IMR-90 (cell line): ENCODE measurements at regions not wholly inside any gene's neighbourhood (a gene's known extent, or its start where the extent isn't known, plus 50 kb on each side); places are given as distances from the start of the nearest gene placed in this dataset.

ENCODE experiments used
- ATAC-seq: fragments of 200-7000 bp; cut with Tn5 transposase; 2 replicates; pipeline ENCODE4 v1.9.1; 2020; ENCODE audit warnings: low read depth, mild to moderate bottlenecking, moderate library complexity
- BruUV-seq: library from RNA; stranded (reverse); fragments of 400-500 nt; replicated peaks from 2 replicates; lab custom pipeline; 2021; lab: Mats Ljungman, UMichigan
- CTCF ChIA-PET: fragments of 300-600 bp; formaldehyde crosslinking; extraction: SDS; loops from one replicate; lab custom pipeline; 2021; ENCODE audit warnings: antibody characterized with exemption; lab: Yijun Ruan, JAX
- POLR2A ChIA-PET: fragments of 300-600 bp; sonication (Branson Sonifier 250); formaldehyde crosslinking; loops from one replicate; lab custom pipeline; 2022; ENCODE audit warnings: antibody characterized with exemption; ENCODE audit not compliant: unreplicated experiment; lab: Charles Lee
- DNase-seq: peaks from one replicate; pipeline ENCODE4 v3.0.0; 2013
- H2AFZ ChIP-seq: replicated peaks from 2 replicates; pipeline ENCODE3; 2013; ENCODE audit warnings: low read length, mild to moderate bottlenecking; ENCODE audit not compliant: poor library complexity
- H2AK5ac ChIP-seq: 2 replicates; pipeline ENCODE4 v1.6.1; 2013; ENCODE audit warnings: low read depth, low read length, inconsistent platforms
- H2AK9ac ChIP-seq: replicated peaks from 2 replicates; pipeline ENCODE3; 2013; ENCODE audit warnings: mild to moderate bottlenecking, low read depth, low read length, moderate library complexity; ENCODE audit not compliant: poor library complexity
- H2BK120ac ChIP-seq: 2 replicates; pipeline ENCODE4 v1.6.1; 2013; ENCODE audit warnings: low read depth, low read length, inconsistent platforms
- H2BK15ac ChIP-seq: 3 replicates; pipeline ENCODE4 v1.6.1; 2013; ENCODE audit warnings: low read depth, low read length, inconsistent platforms
- H2BK20ac ChIP-seq: 2 replicates; pipeline ENCODE4 v1.6.1; 2013; ENCODE audit warnings: low read depth, mild to moderate bottlenecking, inconsistent platforms, low read length, moderate library complexity
- H2BK5ac ChIP-seq: 2 replicates; pipeline ENCODE4 v1.6.1; 2013; ENCODE audit warnings: mild to moderate bottlenecking, low read depth, low read length, inconsistent platforms; ENCODE audit not compliant: poor library complexity, severe bottlenecking
- H3K14ac ChIP-seq: replicated peaks from 2 replicates; pipeline ENCODE4 v1.6.1; 2013; ENCODE audit warnings: low read depth, low read length, inconsistent platforms
- H3K18ac ChIP-seq: 2 replicates; pipeline ENCODE4 v1.6.1; 2013; ENCODE audit warnings: low read depth, low read length, control low read depth
- H3K23ac ChIP-seq: 2 replicates; pipeline ENCODE4 v1.6.1; 2013; ENCODE audit warnings: low read depth, low read length, inconsistent platforms
- H3K27ac ChIP-seq: 2 replicates; pipeline ENCODE4 v1.5.1; 2013; ENCODE audit warnings: mild to moderate bottlenecking, control low read depth, low read length; ENCODE audit not compliant: insufficient read depth
- H3K27me3 ChIP-seq: 2 replicates; pipeline ENCODE4 v1.6.1; 2013; ENCODE audit warnings: low read length; ENCODE audit not compliant: control insufficient read depth, insufficient read depth
- H3K36me3 ChIP-seq: 2 replicates; pipeline ENCODE4 v1.6.1; 2013; ENCODE audit warnings: low read length, mixed read lengths; ENCODE audit not compliant: control insufficient read depth, insufficient read depth
- H3K4ac ChIP-seq: 2 replicates; pipeline ENCODE4 v1.6.1; 2013; ENCODE audit warnings: low read depth, low read length, inconsistent platforms
- H3K4me1 ChIP-seq: 2 replicates; pipeline ENCODE4 v1.6.1; 2013; ENCODE audit warnings: low read length, mixed read lengths; ENCODE audit not compliant: control insufficient read depth, insufficient read depth
- H3K4me2 ChIP-seq: 2 replicates; pipeline ENCODE4 v1.6.1; 2013; ENCODE audit warnings: low read depth, mild to moderate bottlenecking, control low read depth, low read length, moderate library complexity
- H3K4me3 ChIP-seq: 2 replicates; pipeline ENCODE4 v1.5.1; 2013; ENCODE audit warnings: low read depth, mild to moderate bottlenecking, control low read depth, low read length, moderate library complexity; ENCODE audit not compliant: insufficient read depth
- H3K56ac ChIP-seq: 2 replicates; pipeline ENCODE4 v1.6.1; 2013; ENCODE audit warnings: low read length, inconsistent platforms; ENCODE audit not compliant: insufficient read depth; ENCODE audit errors: extremely low read depth
- H3K79me1 ChIP-seq, 2 experiments: 2 replicates each; pipeline ENCODE4 v1.6.1; 2013; ENCODE audit warnings: low read length in 2 of 2, inconsistent platforms in 1 of 2, low read depth in 1 of 2
- H3K9ac ChIP-seq: 2 replicates; pipeline ENCODE4 v1.6.1; 2013; ENCODE audit warnings: low read depth, low read length, control low read depth
- H3K9me1 ChIP-seq: 2 replicates; pipeline ENCODE4 v1.6.1; 2013; ENCODE audit warnings: low read length, inconsistent platforms; ENCODE audit not compliant: insufficient read depth
- H3K9me3 ChIP-seq: 2 replicates; pipeline ENCODE4 v1.6.1; 2013; ENCODE audit warnings: low read length; ENCODE audit not compliant: control insufficient read depth, insufficient read depth
- H4K20me1 ChIP-seq: 2 replicates; pipeline ENCODE4 v1.6.1; 2013; ENCODE audit warnings: low read length, inconsistent platforms; ENCODE audit not compliant: insufficient read depth
- H4K5ac ChIP-seq: 2 replicates; pipeline ENCODE4 v1.6.1; 2013; ENCODE audit warnings: mild to moderate bottlenecking, low read depth, low read length, control low read depth
- H4K8ac ChIP-seq, 2 experiments: 2 replicates each; pipeline ENCODE4 v1.6.1; 2013; ENCODE audit warnings: low read depth in 2 of 2, low read length in 2 of 2, control low read depth in 1 of 2, inconsistent platforms in 1 of 2
- H4K91ac ChIP-seq: 2 replicates; pipeline ENCODE4 v1.6.1; 2013; ENCODE audit warnings: low read depth, low read length, inconsistent platforms; ENCODE audit not compliant: insufficient read depth
- BHLHE40 ChIP-seq: fragments of 150-350 bp; IDR thresholded peaks from 2 replicates; pipeline ENCODE4 v1.6.1; 2016; ENCODE audit warnings: mild to moderate bottlenecking, low read depth, low read length
- CHD1 ChIP-seq: IDR thresholded peaks from 2 replicates; pipeline ENCODE4 v1.6.1; 2012; ENCODE audit warnings: low read depth, low read length, improper control_type of control experiment
- MAZ ChIP-seq: IDR thresholded peaks from 2 replicates; pipeline ENCODE4 v1.6.1; 2012; ENCODE audit warnings: low read depth, mild to moderate bottlenecking, low read length, improper control_type of control experiment, moderate library complexity, borderline replicate concordance
- RAD21 ChIP-seq: IDR thresholded peaks from 2 replicates; pipeline ENCODE4 v1.6.1; 2012; ENCODE audit warnings: low read length, improper control_type of control experiment
- SMC3 ChIP-seq: fragments of 150-350 bp; IDR thresholded peaks from 2 replicates; pipeline ENCODE4 v1.6.1; 2016; ENCODE audit warnings: low read depth, mild to moderate bottlenecking, antibody characterized with exemption, low read length, moderate library complexity
- USF2 ChIP-seq: fragments of 150-350 bp; IDR thresholded peaks from 2 replicates; pipeline ENCODE4 v1.6.1; 2017; ENCODE audit warnings: mild to moderate bottlenecking, antibody characterized with exemption, low read length, low read depth
- WGBS, 2 experiments: methylation state at CpG; one replicate each; pipeline versions ENCODE4 v1.1.5 to v1.1.7; 2013; ENCODE audit warnings: missing lambda C conversion rate in 2 of 2; ENCODE audit not compliant: insufficient read length in 1 of 2; ENCODE audit errors: extremely low coverage in 2 of 2; 5-methylcytosine and 5-hydroxymethylcytosine counted together
- dilution Hi-C: fragments of 300-500 bp; cut with HindIII; formaldehyde crosslinking; loops from one replicate; pipeline ENCODE4 v1.14.3; 2018; ENCODE audit warnings: low sequenced_read_pairs; ENCODE audit not compliant: unreplicated experiment
- in situ Hi-C: fragments of 300-500 bp; cut with MboI; formaldehyde crosslinking; loops from 3 replicates; pipeline ENCODE4 v1.14.3; 2019; ENCODE audit warnings: low sequenced_read_pairs, inconsistent platforms, mixed read lengths
- intact Hi-C: fragments of 100-400 bp; cut with micrococcal nuclease; formaldehyde crosslinking; loops from 2 replicates; pipeline ENCODE4 v1.10.0; 2022

GRCh38 chr12:68532887-68533248 is 77.8 kb upstream of the RAP1B start:
- Histone ChIP-seq H3K4ac (no peak overlapping the region), H2AFZ (no peak overlapping the region), H2BK15ac (no peak overlapping the region), H3K4me1 (no peaks in the 10 kb centered on the region; the same call in 1 of the 2 replicates), H3K9ac (no peak overlapping the region), H4K91ac (no peak overlapping the region), H2AK5ac (no peak overlapping the region), H3K14ac (no peak overlapping the region), H2BK5ac (no peak overlapping the region), H3K9me1 (no peaks in the 10 kb centered on the region), H3K4me3 (no peak overlapping the region), H3K27ac (no peak overlapping the region), H3K18ac (no peak overlapping the region), H3K9me3 (no peaks in the 10 kb centered on the region; the same call in 1 of the 2 replicates), H3K36me3 (no peaks in the 10 kb centered on the region), H4K5ac (no peak overlapping the region), H3K79me1 (no peaks in the 10 kb centered on the region), H3K23ac (no peak overlapping the region), H3K27me3 (no peaks in the 10 kb centered on the region), H4K8ac (no peak overlapping the region), H3K56ac (no peak overlapping the region), H2AK9ac (no peak overlapping the region), H2BK20ac (no peak overlapping the region), H2BK120ac (no peak overlapping the region), H4K20me1 (no peaks in the 10 kb centered on the region), H3K4me2 (no peak overlapping the region)
- BruUV-seq, result no TSS peak
- intact Hi-C loops, result no loop called here
- in situ Hi-C loops, result no loop called here
- dilution Hi-C loops, result no loop called here
- TF ChIP-seq BHLHE40 (no peak), SMC3 (no peak), USF2 (no peak), MAZ (no peak), CHD1 (no peak), RAD21 (no peak)
- ChIA-PET POLR2A (no interaction called here), CTCF (interaction anchor here (0.6 to 0.7 kb wide), 2 partner anchors 33 to 298 kb away, joined by 3 to 7 read pairs; no protein-coding TSS in a partner anchor)
- ATAC-seq (no peak), DNase-seq (no peak)
- WGBS, 2 experiments, result no CpG with 5 or more reads among the region's 2 CpGs
